ENCODE measurements at regions not wholly inside any gene's neighbourhood (a gene's known extent, or its start where the extent isn't known, plus 50 kb on each side); places are given as distances from the start of the nearest gene placed in this dataset.
A peak's percentile ranks its signal among the peaks of the same experiment; 100 is the strongest.

DNA sequence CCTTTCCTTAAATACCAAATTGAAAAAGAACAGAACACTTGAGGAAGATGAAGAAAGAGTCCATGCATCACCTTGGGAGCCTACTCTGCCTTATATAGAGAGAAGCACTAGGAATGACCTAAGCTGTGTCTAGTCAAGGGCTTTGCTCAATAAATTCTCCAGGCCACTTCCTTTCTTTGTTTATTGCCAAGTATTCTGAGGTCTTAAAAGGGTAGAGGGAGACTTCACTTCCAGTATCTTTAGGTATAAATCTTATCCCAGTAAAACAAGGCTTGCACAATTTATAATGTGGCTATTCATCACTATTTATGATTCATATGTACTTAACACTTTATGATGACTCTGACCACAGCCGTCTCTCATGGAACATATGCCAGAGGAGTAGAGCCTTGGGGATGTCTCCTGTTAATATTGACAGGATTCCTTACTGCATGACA lies 85.1 kb upstream of the ARHGAP5 start:
- Histone ChIP-seq H3K4me1 (ENCODE audit: insufficient read depth, low read length) (peaks cover 35% of the 10 kb centered on the region), H3K79me2 (ENCODE audit: insufficient read depth, low read length) (no peaks in the 10 kb centered on the region), H3K36me3 (ENCODE audit: insufficient read depth, low read length) (no peaks in the 10 kb centered on the region), H3K27ac (ENCODE audit: low read depth, low read length) (peak overlapping the region; percentile 43), H3K4me3 (ENCODE audit: insufficient read depth, low read length) (no peak overlapping the region), H2AFZ (ENCODE audit: low read length) (no peak overlapping the region), H3K4me2 (ENCODE audit: insufficient read depth, low read length) (peak overlapping the region; percentile 37), H3K9me3 (ENCODE audit: low read depth, low read length) (no peaks in the 10 kb centered on the region), H4K20me1 (ENCODE audit: insufficient read depth, low read length) (no peaks in the 10 kb centered on the region), H3K27me3 (ENCODE audit: insufficient read depth, low read length) (no peaks in the 10 kb centered on the region)
- TF ChIP-seq CTCF (IDR thresholded peaks at IDR 0.05; ENCODE audit: extremely low read depth, low read depth, low read length): no peak
- peak; percentile 80 for DNase-seq (ENCODE audit: insufficient read length, low spot score, missing footprints)

- Histone ChIP-seq H3K36me3 (ENCODE audit: insufficient read depth, low read length) (no peaks in the 10 kb centered on the region), H3K79me2 (ENCODE audit: insufficient read depth, low read length) (no peaks in the 10 kb centered on the region), H3K9me3 (ENCODE audit: low read depth, low read length) (no peaks in the 10 kb centered on the region), H3K4me1 (ENCODE audit: insufficient read depth, low read length) (peaks cover 46% of the 10 kb centered on the region), H3K4me2 (ENCODE audit: insufficient read depth, low read length) (no peak overlapping the region), H3K4me3 (ENCODE audit: insufficient read depth, low read length) (no peak overlapping the region), H2AFZ (ENCODE audit: low read length) (no peak overlapping the region), H3K27ac (ENCODE audit: low read depth, low read length) (no peak overlapping the region), H4K20me1 (ENCODE audit: insufficient read depth, low read length) (no peaks in the 10 kb centered on the region), H3K27me3 (ENCODE audit: insufficient read depth, low read length) (no peaks in the 10 kb centered on the region)
- no peak for DNase-seq (ENCODE audit: insufficient read length, low spot score, missing footprints)
- TF ChIP-seq CTCF (IDR thresholded peaks at IDR 0.05; ENCODE audit: extremely low read depth, low read depth, low read length): no peak
Measured at GRCh38 chr14:31993521-31993951, 83.6 kb upstream of the ARHGAP5 start.

DNA sequence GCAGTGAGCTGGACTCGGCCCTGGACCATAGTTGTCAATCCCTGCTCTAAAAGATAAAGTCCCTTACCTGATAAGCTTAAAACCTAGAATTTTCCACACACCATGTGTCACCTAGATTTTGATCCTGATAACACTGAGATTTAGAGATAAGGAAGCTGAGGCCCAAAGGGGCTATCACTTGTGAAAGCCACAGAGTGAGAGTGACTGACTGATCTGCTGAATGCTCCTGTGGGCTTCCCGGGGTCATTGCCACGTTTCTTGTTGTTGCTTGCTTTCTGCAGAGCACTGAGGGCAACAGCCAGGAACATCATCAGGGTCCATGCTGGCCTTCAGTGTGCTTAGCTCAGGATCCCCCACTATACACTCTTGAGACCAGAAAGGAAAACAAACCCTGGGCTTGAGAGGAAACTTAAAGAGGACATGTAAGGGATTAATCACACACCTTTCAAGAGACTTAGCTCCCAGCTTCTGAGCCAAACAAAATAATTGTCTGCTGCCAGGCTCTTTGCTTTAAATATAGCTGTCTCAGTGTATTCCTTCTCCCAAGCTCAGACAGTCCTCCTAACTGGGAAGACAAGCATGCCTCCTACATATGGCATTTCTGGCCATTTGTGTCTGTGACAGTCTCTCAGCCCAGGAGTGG lies 82.6 kb upstream of the ARHGAP5 start:
- Histone ChIP-seq H4K20me1 (ENCODE audit: insufficient read depth, low read length) (no peaks in the 10 kb centered on the region), H3K9me3 (ENCODE audit: low read depth, low read length) (no peaks in the 10 kb centered on the region), H3K27me3 (ENCODE audit: insufficient read depth, low read length) (no peaks in the 10 kb centered on the region), H3K36me3 (ENCODE audit: insufficient read depth, low read length) (no peaks in the 10 kb centered on the region), H3K4me3 (ENCODE audit: insufficient read depth, low read length) (no peak overlapping the region), H3K4me2 (ENCODE audit: insufficient read depth, low read length) (no peak overlapping the region), H2AFZ (ENCODE audit: low read length) (no peak overlapping the region), H3K79me2 (ENCODE audit: insufficient read depth, low read length) (no peaks in the 10 kb centered on the region), H3K27ac (ENCODE audit: low read depth, low read length) (no peak overlapping the region), H3K4me1 (ENCODE audit: insufficient read depth, low read length) (peaks cover 48% of the 10 kb centered on the region)
- DNase-seq (ENCODE audit: insufficient read length, low spot score, missing footprints): peak; percentile 6
- TF ChIP-seq CTCF (IDR thresholded peaks at IDR 0.05; ENCODE audit: extremely low read depth, low read depth, low read length): no peak

- no peak overlapping the region for H3K27ac ChIP-seq (ENCODE audit: low read depth, low read length)
- H3K36me3 ChIP-seq (ENCODE audit: insufficient read depth, low read length): no peaks in the 10 kb centered on the region
- no peaks in the 10 kb centered on the region for H3K79me2 ChIP-seq (ENCODE audit: insufficient read depth, low read length)
- no peak for DNase-seq (ENCODE audit: insufficient read length, low spot score, missing footprints)
- TF ChIP-seq CTCF (IDR thresholded peaks at IDR 0.05; ENCODE audit: extremely low read depth, low read depth, low read length): no peak
- no peak overlapping the region for H3K4me3 ChIP-seq (ENCODE audit: insufficient read depth, low read length)
- no peaks in the 10 kb centered on the region for H3K9me3 ChIP-seq (ENCODE audit: low read depth, low read length)
- peaks cover 14% of the 10 kb centered on the region for H3K27me3 ChIP-seq (ENCODE audit: insufficient read depth, low read length)
- peaks cover 4% of the 10 kb centered on the region for H3K4me1 ChIP-seq (ENCODE audit: insufficient read depth, low read length)
- no peaks in the 10 kb centered on the region for H4K20me1 ChIP-seq (ENCODE audit: insufficient read depth, low read length)
- H2AFZ ChIP-seq (ENCODE audit: low read length): no peak overlapping the region
- no peak overlapping the region for H3K4me2 ChIP-seq (ENCODE audit: insufficient read depth, low read length)
Measured at GRCh38 chr14:32003585-32003984, 73.5 kb upstream of the ARHGAP5 start.
